ENCODE measurements at regions not wholly inside any gene's neighbourhood (a gene's known extent, or its start where the extent isn't known, plus 50 kb on each side); places are given as distances from the start of the nearest gene placed in this dataset.
"Not testable (repeated sequence)": the region's sequence is repeated elsewhere in the genome, so short reads cannot be mapped to it uniquely, and the experiment has no call there.

DNA sequence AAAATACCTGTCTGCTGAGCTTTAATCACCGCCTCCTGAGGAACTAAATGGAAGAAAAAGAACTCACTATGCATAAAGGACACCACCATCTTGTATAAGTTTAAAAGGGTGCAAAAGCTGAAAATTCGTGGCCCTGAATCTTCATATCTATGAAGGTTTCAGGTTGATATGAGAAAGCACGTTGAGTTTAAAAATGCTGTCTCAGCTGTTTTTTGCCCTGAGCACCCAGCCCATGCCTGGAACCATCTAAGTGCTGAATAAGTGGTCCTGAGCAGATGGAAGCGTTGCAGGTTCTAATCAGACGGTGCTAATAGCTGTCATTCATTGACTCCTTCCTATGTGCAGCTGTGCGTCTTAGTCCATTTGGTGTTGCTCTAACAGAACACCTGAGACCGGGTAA lies 467.4 kb downstream of the EIPR1 start:
- Mint-ChIP-seq H3K36me3 (ENCODE audit: insufficient read depth) (no peaks in the 10 kb centered on the region), H3K4me3 (no peak overlapping the region), H3K4me1 (no peaks in the 10 kb centered on the region), H3K27me3 (peaks cover 20% of the 10 kb centered on the region), H3K9me3 (no peaks in the 10 kb centered on the region), H3K27ac (ENCODE audit: low read depth) (no peak overlapping the region)
- ATAC-seq (replicated peaks; ENCODE audit: extremely low read depth, poor library complexity, severe bottlenecking) (no peak), DNase-seq (ENCODE audit: low spot score in 2 of 2) (no peak)

DNA sequence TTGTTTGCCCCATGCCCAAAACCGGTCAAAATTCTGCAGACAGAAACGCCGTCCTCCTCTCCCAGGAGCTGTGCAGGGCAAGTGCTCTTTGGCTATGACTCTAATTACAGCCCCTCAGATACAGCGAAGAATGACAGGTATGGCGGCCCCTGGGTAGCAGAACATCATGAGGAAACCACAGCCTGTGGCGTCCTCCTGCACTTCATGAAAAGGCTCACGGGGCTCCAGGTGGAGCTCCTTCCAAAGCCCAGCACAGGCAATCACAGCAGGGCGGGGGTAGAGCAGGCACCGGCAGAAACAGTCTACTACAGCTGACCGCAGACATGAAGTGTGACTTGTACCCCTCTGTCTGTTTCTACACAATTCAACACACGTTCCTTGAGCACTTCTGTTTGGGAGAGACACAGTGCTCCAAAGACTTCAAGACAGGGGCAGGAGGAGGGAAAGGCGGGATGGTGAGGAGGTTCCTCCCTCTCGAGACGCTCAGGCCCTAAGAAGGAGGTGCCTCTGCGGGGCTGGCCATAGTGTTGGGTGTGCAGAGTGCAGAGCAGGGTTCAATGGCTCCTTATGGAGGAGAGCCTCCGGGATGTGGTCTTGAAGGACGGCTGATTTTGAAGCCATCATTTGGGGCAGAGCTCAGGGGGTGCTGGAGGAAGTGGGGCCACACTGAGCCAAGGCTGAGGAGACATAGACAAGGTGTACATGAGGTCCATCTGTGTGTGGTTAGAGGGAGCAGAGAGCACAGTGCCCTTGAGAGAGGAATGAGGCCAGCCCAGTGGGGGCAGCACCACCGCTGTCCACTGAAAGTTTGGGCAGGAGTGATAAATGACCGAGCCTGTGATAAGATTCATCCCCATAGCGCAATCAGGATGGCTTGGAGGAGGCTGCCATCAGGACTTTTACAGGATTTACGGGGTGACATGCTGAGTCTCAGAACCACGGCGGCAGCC lies 468.3 kb downstream of the EIPR1 start:
- peaks cover 19% of the 10 kb centered on the region for H3K27me3 Mint-ChIP-seq
- H3K4me1 Mint-ChIP-seq: no peaks in the 10 kb centered on the region
- H3K9me3 Mint-ChIP-seq: no peaks in the 10 kb centered on the region
- no peaks in the 10 kb centered on the region for H3K36me3 Mint-ChIP-seq (ENCODE audit: insufficient read depth)
- no peak for ATAC-seq (replicated peaks; ENCODE audit: extremely low read depth, poor library complexity, severe bottlenecking)
- H3K27ac Mint-ChIP-seq (ENCODE audit: low read depth): no peak overlapping the region
- DNase-seq (ENCODE audit: low spot score in 2 of 2): no peak
- no peak overlapping the region for H3K4me3 Mint-ChIP-seq

DNA sequence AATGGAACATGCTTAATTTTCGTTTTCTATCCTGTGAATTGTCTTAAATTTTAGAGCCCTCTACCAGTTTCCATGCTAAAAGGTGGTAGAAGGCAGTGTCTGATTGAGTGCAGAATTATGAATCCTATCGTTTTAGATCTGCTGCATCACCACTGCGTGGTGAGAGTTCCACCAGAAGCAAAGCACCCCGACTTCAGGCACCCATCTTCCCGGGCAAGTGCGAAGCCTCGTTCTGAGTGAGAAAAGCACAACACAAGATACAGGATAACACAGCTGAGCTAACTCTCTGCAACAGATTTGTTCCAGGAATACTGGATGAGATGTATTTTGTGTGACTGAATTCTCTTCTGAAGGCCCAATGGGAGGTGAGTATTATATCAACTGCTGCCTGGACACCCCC lies 471.5 kb downstream of the EIPR1 start:
- Mint-ChIP-seq H3K4me1 (peaks cover 10% of the 10 kb centered on the region), H3K36me3 (ENCODE audit: insufficient read depth) (no peaks in the 10 kb centered on the region), H3K27me3 (peaks cover 12% of the 10 kb centered on the region), H3K9me3 (no peaks in the 10 kb centered on the region), H3K27ac (ENCODE audit: low read depth) (no peak overlapping the region), H3K4me3 (no peak overlapping the region)
- ATAC-seq (replicated peaks; ENCODE audit: extremely low read depth, poor library complexity, severe bottlenecking) (no peak), DNase-seq (ENCODE audit: low spot score in 2 of 2) (no peak)

DNA sequence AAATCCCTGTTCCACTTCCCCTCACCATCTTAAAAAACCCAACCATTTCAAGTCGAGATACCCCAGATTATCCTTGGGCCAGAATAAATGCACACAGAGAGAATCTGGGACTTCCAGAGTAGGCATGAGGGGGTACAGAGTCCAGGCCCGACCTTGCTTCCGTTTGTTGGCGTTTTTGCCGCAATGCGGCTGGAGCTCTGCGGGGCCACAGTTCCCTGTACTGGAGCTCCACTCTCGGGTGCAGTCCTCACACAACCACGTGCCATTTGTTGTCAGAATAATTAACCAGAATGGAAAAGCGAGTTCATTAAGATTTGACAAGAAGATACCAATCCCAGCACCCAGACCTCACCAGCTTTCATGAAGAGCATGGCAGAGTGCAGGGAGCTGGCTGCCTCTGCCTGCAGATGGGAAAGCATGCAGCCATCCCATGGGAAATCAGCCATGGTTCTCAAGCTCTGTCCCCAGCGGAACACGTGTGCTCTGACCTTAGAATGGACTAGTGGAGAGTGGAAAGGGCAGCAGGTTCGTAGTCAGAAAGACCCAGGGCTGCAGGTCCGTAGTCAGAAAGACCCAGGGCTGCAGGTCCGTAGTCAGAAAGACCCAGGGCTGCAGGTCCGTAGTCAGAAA lies 472.8 kb downstream of the EIPR1 start:
- ATAC-seq (replicated peaks; ENCODE audit: extremely low read depth, poor library complexity, severe bottlenecking) (no peak), DNase-seq (ENCODE audit: low spot score in 2 of 2) (no peak)
- peaks cover 8% of the 10 kb centered on the region for H3K27me3 Mint-ChIP-seq
- H3K9me3 Mint-ChIP-seq: no peaks in the 10 kb centered on the region
- H3K27ac Mint-ChIP-seq (ENCODE audit: low read depth): no peak overlapping the region
- H3K4me1 Mint-ChIP-seq: peaks cover 10% of the 10 kb centered on the region
- no peaks in the 10 kb centered on the region for H3K36me3 Mint-ChIP-seq (ENCODE audit: insufficient read depth)
- H3K4me3 Mint-ChIP-seq: no peak overlapping the region

GRCh38 chr2:2902547-2903281 lies 474.9 kb downstream of the EIPR1 start:
- Mint-ChIP-seq H3K4me1 (peaks cover 10% of the 10 kb centered on the region), H3K9me3 (no peaks in the 10 kb centered on the region), H3K36me3 (ENCODE audit: insufficient read depth) (no peaks in the 10 kb centered on the region), H3K4me3 (no peak overlapping the region), H3K27me3 (no peaks in the 10 kb centered on the region), H3K27ac (ENCODE audit: low read depth) (no peak overlapping the region)
- DNase-seq (ENCODE audit: low spot score in 2 of 2) (no peak), ATAC-seq (replicated peaks; ENCODE audit: extremely low read depth, poor library complexity, severe bottlenecking) (no peak)

DNA sequence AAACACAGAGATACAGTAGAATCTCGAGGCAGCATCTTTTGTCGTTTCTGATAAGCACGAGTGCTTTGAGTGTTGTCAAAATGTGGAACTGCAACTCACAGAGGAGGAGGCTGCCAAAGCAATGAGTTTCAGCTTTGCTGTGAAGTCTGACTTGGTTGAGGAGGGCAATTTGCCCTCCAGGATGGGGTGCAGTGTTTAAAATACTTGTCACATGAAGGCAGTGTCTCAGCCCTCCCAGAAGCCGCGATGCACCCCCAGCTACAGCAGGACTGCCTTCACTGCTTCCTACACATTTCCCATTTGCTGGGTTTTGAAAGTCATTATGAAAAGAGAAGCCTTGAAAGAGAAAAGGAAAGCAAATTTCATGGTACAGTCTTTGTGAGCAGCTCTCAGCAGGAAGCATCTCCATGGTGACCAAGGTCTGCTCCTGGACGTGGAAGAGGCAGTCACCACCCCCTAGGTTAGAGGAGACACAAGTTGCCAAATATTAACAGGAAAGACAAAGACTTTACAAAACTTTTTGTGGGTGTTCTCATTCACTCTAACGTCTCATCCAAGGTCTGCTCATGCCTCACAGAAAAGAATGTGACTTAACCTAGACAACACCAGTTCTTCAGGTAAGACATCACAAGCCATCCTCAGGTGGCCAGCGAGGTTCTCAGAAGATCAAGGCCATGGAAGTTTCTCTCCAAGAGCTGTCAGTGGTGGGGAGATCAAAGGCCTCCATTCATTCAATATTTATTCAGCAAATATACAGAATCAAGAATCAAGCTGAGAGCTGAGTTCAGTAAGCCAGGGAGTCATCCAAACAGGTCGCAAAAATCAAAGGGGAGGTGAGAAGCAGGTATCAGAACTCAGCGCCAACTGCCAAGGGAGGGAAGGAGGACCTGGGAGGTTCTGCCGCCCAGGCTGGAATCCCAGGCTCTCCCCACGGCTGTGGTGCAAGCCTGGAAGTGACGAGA lies 476.0 kb downstream of the EIPR1 start:
- ATAC-seq (replicated peaks; ENCODE audit: extremely low read depth, poor library complexity, severe bottlenecking) (no peak), DNase-seq (ENCODE audit: low spot score in 2 of 2) (no peak)
- no peaks in the 10 kb centered on the region for H3K9me3 Mint-ChIP-seq
- H3K4me1 Mint-ChIP-seq: peaks cover 10% of the 10 kb centered on the region
- H3K27me3 Mint-ChIP-seq: no peaks in the 10 kb centered on the region
- no peak overlapping the region for H3K4me3 Mint-ChIP-seq
- H3K36me3 Mint-ChIP-seq (ENCODE audit: insufficient read depth): no peaks in the 10 kb centered on the region
- H3K27ac Mint-ChIP-seq (ENCODE audit: low read depth): no peak overlapping the region

- Mint-ChIP-seq H3K27ac (ENCODE audit: low read depth) (no peak overlapping the region), H3K9me3 (no peaks in the 10 kb centered on the region), H3K4me1 (peaks cover 10% of the 10 kb centered on the region), H3K36me3 (ENCODE audit: insufficient read depth) (no peaks in the 10 kb centered on the region), H3K27me3 (no peaks in the 10 kb centered on the region), H3K4me3 (no peak overlapping the region)
- ATAC-seq (replicated peaks; ENCODE audit: extremely low read depth, poor library complexity, severe bottlenecking) (no peak), DNase-seq (ENCODE audit: low spot score in 2 of 2) (no peak)
Observed at GRCh38 chr2:2899826-2900225, 477.8 kb downstream of the EIPR1 start.

GRCh38 chr2:2898744-2899143 lies 478.9 kb downstream of the EIPR1 start:
- H3K4me1 Mint-ChIP-seq: peaks cover 10% of the 10 kb centered on the region
- no peaks in the 10 kb centered on the region for H3K9me3 Mint-ChIP-seq
- no peak overlapping the region for H3K4me3 Mint-ChIP-seq
- no peaks in the 10 kb centered on the region for H3K36me3 Mint-ChIP-seq (ENCODE audit: insufficient read depth)
- no peaks in the 10 kb centered on the region for H3K27me3 Mint-ChIP-seq
- H3K27ac Mint-ChIP-seq (ENCODE audit: low read depth): no peak overlapping the region
- ATAC-seq (replicated peaks; ENCODE audit: extremely low read depth, poor library complexity, severe bottlenecking): no peak
- DNase-seq (ENCODE audit: low spot score in 2 of 2): no peak

- H3K27me3 Mint-ChIP-seq: no peaks in the 10 kb centered on the region
- DNase-seq (ENCODE audit: low spot score in 2 of 2) (no peak), ATAC-seq (replicated peaks; ENCODE audit: extremely low read depth, poor library complexity, severe bottlenecking) (no peak)
- no peak overlapping the region for H3K4me3 Mint-ChIP-seq
- no peaks in the 10 kb centered on the region for H3K36me3 Mint-ChIP-seq (ENCODE audit: insufficient read depth)
- peaks cover 4% of the 10 kb centered on the region for H3K4me1 Mint-ChIP-seq
- no peaks in the 10 kb centered on the region for H3K9me3 Mint-ChIP-seq
- no peak overlapping the region for H3K27ac Mint-ChIP-seq (ENCODE audit: low read depth)
Observed at GRCh38 chr2:2896643-2897042, 481.0 kb downstream of the EIPR1 start.

GRCh38 chr2:2896011-2896410 lies 481.6 kb downstream of the EIPR1 start:
- ATAC-seq (replicated peaks; ENCODE audit: extremely low read depth, poor library complexity, severe bottlenecking): no peak
- no peaks in the 10 kb centered on the region for H3K36me3 Mint-ChIP-seq (ENCODE audit: insufficient read depth)
- no peaks in the 10 kb centered on the region for H3K4me1 Mint-ChIP-seq
- no peaks in the 10 kb centered on the region for H3K27me3 Mint-ChIP-seq
- no peak overlapping the region for H3K27ac Mint-ChIP-seq (ENCODE audit: low read depth)
- DNase-seq (ENCODE audit: low spot score in 2 of 2): no peak
- H3K9me3 Mint-ChIP-seq: no peaks in the 10 kb centered on the region
- no peak overlapping the region for H3K4me3 Mint-ChIP-seq

DNA sequence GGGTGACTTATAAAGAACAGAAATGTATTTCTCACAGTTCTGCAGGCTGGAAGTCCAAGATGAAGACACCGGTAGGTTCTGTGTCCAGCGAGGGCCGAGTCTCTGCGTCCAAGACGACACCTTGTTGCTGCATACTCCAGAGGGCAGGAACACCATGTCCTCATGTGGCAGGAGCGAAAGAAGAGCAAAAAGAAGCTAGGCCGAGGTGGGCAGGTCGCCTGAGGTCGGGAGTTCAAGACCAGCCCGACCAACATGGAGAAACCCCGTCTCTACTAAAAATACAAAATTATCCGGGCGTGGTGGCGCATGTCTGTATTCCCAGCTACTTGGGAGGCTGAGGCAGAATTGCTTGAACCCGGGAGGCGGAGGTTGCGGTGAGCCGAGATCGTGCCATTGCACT lies 483.6 kb downstream of the EIPR1 start:
- ATAC-seq (replicated peaks; ENCODE audit: extremely low read depth, poor library complexity, severe bottlenecking); DNase-seq (ENCODE audit: low spot score in 2 of 2); H3K9me3 Mint-ChIP-seq; H3K4me1 Mint-ChIP-seq; H3K27ac Mint-ChIP-seq (ENCODE audit: low read depth); H3K4me3 Mint-ChIP-seq; H3K36me3 Mint-ChIP-seq (ENCODE audit: insufficient read depth): not testable (repeated sequence)
- peaks cover 11% of the 10 kb centered on the region for H3K27me3 Mint-ChIP-seq

DNA sequence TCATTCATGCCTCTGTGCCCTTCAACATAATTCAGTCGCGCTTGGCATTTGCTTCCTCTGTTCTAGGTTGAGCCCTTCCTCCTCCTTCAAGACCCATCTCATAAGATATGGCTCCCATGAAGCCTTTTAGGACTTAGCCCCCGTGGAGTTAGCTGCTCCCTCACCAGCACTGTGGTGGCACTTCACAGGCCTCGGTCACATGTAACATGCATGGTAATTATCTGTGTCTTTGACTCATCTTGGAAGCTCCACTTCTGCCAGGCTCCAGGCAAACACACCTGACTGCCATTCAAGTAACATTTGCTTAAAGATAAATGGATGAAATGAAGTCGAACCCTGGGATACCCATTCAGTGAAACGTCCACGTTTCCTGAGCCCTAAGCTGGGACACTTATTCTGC lies 484.7 kb downstream of the EIPR1 start:
- H3K27ac Mint-ChIP-seq (ENCODE audit: low read depth): no peak overlapping the region
- H3K36me3 Mint-ChIP-seq (ENCODE audit: insufficient read depth): no peaks in the 10 kb centered on the region
- DNase-seq (ENCODE audit: low spot score in 2 of 2) (no peak), ATAC-seq (replicated peaks; ENCODE audit: extremely low read depth, poor library complexity, severe bottlenecking) (no peak)
- H3K4me1 Mint-ChIP-seq: no peaks in the 10 kb centered on the region
- H3K27me3 Mint-ChIP-seq: peaks cover 12% of the 10 kb centered on the region
- H3K9me3 Mint-ChIP-seq: no peaks in the 10 kb centered on the region
- no peak overlapping the region for H3K4me3 Mint-ChIP-seq
